ENCODE measurements at regions not wholly inside any gene's neighbourhood (a gene's known extent, or its start where the extent isn't known, plus 50 kb on each side); places are given as distances from the start of the nearest gene placed in this dataset.

- no peak for DNase-seq
These were observed 384.1 kb downstream of the DMRT2 start for GRCh38 chr9:1434052-1434767.

- DNase-seq: no peak
These were observed 384.7 kb downstream of the DMRT2 start for GRCh38 chr9:1434811-1435210.

GRCh38 chr9:1440256-1440655 lies 390.1 kb downstream of the DMRT2 start:
- no peak for DNase-seq

GRCh38 chr9:1442105-1442504 lies 391.9 kb downstream of the DMRT2 start:
- no peak for DNase-seq

- no peak for DNase-seq
These were observed 393.3 kb downstream of the DMRT2 start for GRCh38 chr9:1443450-1443849.

DNA sequence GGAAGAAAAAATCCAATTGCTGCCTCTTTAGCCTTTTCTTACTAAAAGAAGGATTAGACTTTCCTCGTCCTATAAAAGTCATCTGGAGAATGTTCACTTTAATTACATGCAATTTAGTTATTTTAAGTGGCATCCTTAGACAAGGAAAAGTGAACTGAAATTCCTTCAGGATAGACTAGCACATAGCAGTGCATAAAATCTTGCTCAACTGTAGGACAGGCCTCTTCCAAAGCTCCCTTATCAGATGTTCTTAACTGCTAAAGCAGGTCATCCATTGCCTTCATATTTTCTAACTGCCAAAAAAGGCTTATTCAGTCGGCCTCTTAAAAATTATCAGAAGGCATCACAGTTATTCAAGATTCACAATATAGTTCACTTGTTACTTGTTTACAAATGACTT lies 396.5 kb downstream of the DMRT2 start:
- DNase-seq: no peak

DNA sequence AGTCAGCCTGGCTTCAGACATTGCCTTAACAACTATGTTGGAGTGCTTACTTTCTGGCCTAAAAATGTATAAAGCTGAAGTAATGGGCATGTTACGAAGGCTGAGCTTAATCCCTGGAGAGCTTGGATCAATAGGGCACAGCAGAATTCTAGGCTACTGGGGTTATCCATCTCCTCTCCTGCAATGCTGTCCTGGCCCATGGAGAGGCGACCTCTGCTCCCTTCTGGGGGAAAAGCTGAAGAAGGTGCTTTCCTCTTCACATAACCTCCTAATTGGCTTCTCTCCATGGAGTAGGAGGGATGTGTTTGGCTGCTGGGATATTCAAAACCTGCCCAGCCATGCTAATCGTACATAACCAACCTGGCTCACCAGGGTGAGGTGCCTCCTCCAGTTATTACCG lies 403.5 kb downstream of the DMRT2 start:
- no peak for DNase-seq

DNA sequence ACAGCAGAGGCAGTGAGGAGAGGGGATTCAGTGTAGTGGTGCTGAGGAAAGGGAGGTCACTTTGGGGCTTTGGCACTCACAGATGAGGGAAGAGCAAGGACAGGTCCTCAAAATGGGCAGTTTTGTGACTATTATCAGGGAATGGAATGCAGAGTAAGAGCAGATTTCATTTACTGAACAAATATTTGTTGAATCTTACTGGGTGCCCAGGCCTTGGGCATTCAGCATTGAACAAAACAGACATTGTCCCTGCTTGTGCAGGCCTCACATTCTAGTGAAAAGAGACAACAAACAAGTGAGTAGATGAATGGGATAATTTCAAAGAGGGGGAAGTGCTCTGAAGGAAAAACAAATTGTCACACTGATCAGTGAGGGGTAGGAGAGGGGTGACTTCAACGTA lies 404.1 kb downstream of the DMRT2 start:
- DNase-seq: no peak

- DNase-seq: peak; percentile 32
These were observed 404.6 kb downstream of the DMRT2 start for GRCh38 chr9:1454616-1455347.

GRCh38 chr9:1455766-1456165 lies 405.6 kb downstream of the DMRT2 start:
- DNase-seq: no peak

GRCh38 chr9:1456301-1457024 lies 406.3 kb downstream of the DMRT2 start:
- DNase-seq: no peak

DNA sequence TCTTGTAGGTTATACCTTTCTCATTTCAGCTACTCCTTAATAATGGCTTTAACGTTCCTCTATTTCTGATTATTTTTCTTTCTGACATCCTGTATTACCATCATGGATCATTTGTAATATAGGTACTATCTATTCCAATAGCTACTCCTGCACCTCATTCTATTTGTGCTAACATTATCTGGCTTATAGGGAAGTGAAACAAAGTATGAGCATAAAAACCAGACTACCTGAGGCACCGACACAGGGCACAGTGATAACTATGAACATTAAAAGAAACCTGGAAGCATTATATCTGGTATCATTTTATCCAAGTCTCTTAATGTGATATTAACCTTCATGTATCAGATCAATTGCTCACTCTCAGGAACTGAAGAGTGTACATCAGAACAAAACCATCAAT lies 407.3 kb downstream of the DMRT2 start:
- no peak for DNase-seq

DNA sequence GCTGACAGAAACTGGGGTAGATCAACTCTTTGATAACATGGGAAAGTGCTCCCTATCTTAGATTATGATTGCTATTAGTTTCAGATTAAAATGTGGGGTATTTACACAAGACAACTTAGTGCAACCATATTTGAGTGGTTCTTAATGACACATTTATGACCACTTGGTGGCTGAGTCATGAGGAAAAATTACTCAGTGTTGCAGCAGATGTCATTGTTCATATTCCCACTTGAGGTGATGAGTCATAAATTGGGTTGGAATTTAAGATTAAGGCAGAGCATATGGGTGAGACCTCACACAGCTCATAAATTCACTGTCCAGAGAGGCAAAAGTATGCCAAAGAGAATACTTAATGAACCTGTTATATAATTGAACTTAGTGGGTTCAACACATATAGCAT lies 408.3 kb downstream of the DMRT2 start:
- no peak for DNase-seq

- DNase-seq: no peak
These were observed 410.1 kb downstream of the DMRT2 start for GRCh38 chr9:1460143-1460769.

- no peak for DNase-seq
These were observed 411.7 kb downstream of the DMRT2 start for GRCh38 chr9:1461812-1462211.

- no peak for DNase-seq
These were observed 412.6 kb downstream of the DMRT2 start for GRCh38 chr9:1462626-1463308.

GRCh38 chr9:1469996-1470395 lies 419.8 kb downstream of the DMRT2 start:
- DNase-seq: no peak

GRCh38 chr9:1473956-1474634 lies 423.9 kb downstream of the DMRT2 start:
- no peak for DNase-seq

DNA sequence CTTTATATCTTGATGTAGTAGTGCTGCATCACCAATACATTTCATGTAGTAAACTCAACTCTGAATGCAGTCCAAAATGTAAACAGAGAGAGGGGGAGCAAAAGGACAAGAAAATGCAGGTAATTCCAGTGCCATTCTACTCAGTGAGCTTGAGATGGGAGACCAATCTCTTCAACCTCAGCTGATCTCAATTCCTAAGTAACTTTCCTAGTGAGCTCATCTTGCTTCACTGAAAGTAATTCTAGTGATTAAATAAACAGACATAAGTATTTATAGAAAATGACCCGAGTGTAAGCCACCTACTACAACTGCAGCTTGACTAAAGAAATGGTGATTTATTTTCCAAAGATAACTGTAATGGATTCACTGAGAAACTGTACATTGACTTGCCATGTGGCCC lies 424.5 kb downstream of the DMRT2 start:
- no peak for DNase-seq

DNA sequence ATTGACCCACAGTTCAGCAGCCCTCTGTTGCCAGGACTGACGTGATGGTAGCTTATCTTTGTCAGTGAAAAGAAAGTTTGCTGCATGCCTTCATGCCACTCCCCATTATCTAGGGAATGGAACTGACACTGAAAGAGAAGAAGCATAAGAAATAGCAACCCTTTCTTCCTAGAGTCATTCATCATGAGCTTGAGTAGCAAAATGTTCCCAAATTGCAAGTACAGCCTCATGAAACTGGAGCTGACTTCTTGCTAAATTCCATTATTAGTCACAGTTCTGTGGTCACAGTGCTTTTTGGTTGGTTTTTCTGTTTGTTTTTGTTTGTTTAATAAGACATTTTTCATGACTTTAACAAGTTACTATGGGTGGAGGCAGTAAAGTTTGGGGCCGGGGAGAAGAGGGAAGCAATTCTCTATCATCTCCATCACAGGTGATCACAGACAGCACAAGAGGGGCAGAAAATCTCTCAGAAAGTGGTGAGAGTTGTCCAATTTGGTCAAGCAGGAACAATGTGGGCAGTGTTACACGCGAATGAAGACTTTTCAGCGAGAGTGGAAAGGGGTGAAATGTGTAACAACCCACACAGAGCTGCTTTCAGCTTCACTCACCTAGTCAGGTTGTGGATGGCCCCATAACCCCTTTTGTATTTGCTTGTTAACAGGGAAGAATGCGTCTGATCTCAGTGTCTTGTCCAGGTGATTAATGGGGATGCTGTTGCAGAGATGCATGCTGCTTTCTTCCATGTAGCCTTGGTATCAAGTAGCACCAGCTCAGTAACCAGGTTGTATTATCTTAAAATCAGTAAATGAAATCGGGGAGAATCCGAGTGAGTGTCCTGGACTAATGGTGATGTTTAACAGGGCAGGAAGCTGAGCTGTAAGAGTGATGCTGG lies 440.4 kb downstream of the DMRT2 start:
- no peak for DNase-seq

DNA sequence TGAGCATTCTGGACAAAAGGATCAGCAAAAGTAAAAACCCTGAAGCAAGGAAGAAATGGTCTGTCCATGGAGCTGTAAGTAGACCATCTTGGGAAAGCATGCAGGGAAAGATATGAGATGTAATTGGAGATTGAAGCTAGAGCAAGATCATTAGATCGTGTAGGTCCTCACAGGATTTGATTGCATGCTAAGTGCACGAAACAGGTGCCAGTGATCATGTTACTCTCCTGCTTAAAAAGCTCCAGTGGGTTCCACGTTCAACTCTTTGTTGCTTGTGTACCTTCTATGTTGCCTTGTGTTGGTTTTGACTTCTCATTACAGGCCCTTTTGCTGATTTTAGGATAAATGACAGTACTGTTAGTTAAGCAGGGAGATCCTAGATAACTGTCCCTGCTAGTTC lies 442.0 kb downstream of the DMRT2 start:
- no peak for DNase-seq

All from femur (tissue), 1 donor.